HEK293 (cell line): ENCODE measurements at regions not wholly inside any gene's neighbourhood (a gene's known extent, or its start where the extent isn't known, plus 50 kb on each side); places are given as distances from the start of the nearest gene placed in this dataset.

Experiments used
- CTCF ChIA-PET: fragments of 350-600 bp; formaldehyde crosslinking; extraction: SDS; loops from one replicate; lab custom pipeline; 2021; ENCODE audit warnings: antibody characterized with exemption; lab: Yijun Ruan, JAX
- POLR2A ChIA-PET: fragments of 300-600 bp; formaldehyde crosslinking; extraction: SDS; loops from one replicate; lab custom pipeline; 2020; ENCODE audit warnings: antibody characterized with exemption, inconsistent platforms; lab: Yijun Ruan, JAX
- H3K27ac ChIP-seq: fragments of 200-500 bp; sonication (Bioruptor generic); 2 replicates; pipeline ENCODE4 v1.5.1; 2014; ENCODE audit warnings: low read depth, low read length, control low read depth, inconsistent platforms; ENCODE audit errors: extremely low read depth
- H3K36me3 ChIP-seq, 2 experiments: fragments of 200-500 bp in 1 of 2; sonication (Bioruptor generic) in 1 of 2; 1 replicate in 1 of 2; 2 replicates in 1 of 2; pipeline ENCODE4 v1.5.1; 2014 to 2017; ENCODE audit warnings: inconsistent platforms in 2 of 2, low read length in 2 of 2; ENCODE audit not compliant: control insufficient read depth in 2 of 2, insufficient read depth in 1 of 2
- H3K4me1 ChIP-seq: fragments of 200-500 bp; sonication (Bioruptor generic); 2 replicates; pipeline ENCODE4 v1.5.1; 2014; ENCODE audit warnings: mild to moderate bottlenecking, low read length, inconsistent platforms; ENCODE audit not compliant: control insufficient read depth, insufficient read depth
- H3K4me3 ChIP-seq: 2 replicates; pipeline ENCODE4 v1.5.1; 2011; ENCODE audit warnings: low read depth, mild to moderate bottlenecking, control low read depth, low read length, moderate library complexity
- H3K9me3 ChIP-seq: fragments of 200-500 bp; sonication (Bioruptor generic); 2 replicates; pipeline ENCODE4 v1.5.1; 2014; ENCODE audit warnings: low read depth, low read length, inconsistent platforms; ENCODE audit not compliant: control insufficient read depth, insufficient read depth
- GLI4 ChIP-seq: fragments of 450-650 bp; formaldehyde crosslinking; IDR thresholded peaks from 2 replicates; pipeline ENCODE4 v1.5.1; 2016; ENCODE audit warnings: missing biosample characterization, missing genetic modification characterization
- PRDM4 ChIP-seq: fragments of 450-650 bp; formaldehyde crosslinking; IDR thresholded peaks from 2 replicates; pipeline ENCODE4 v1.5.1; 2017; ENCODE audit warnings: missing biosample characterization, missing genetic modification characterization
- TRIM28 ChIP-seq: IDR thresholded peaks from 2 replicates; pipeline ENCODE4 v1.6.1; 2011; ENCODE audit warnings: low read length, control low read depth, borderline replicate concordance
- YY2 ChIP-seq: fragments of 450-650 bp; formaldehyde crosslinking; IDR thresholded peaks from 2 replicates; pipeline ENCODE4 v1.5.1; 2016; ENCODE audit warnings: missing biosample characterization, missing genetic modification characterization
- ZBTB26 ChIP-seq: fragments of 450-650 bp; formaldehyde crosslinking; optimal IDR thresholded peaks from 2 replicates; pipeline ENCODE3; 2016; ENCODE audit warnings: missing biosample characterization, mild to moderate bottlenecking, missing genetic modification characterization
- ZFP3 ChIP-seq: fragments of 450-650 bp; formaldehyde crosslinking; IDR thresholded peaks from 2 replicates; pipeline ENCODE4 v1.5.1; 2016; ENCODE audit warnings: low read depth, missing biosample characterization, missing genetic modification characterization
- ZNF114 ChIP-seq: fragments of 450-650 bp; formaldehyde crosslinking; IDR thresholded peaks from 2 replicates; pipeline ENCODE4 v1.5.0; 2017; ENCODE audit warnings: missing biosample characterization, missing genetic modification characterization
- ZNF146 ChIP-seq: fragments of 450-650 bp; formaldehyde crosslinking; IDR thresholded peaks from 2 replicates; pipeline ENCODE4 v1.5.1; 2016; ENCODE audit warnings: missing biosample characterization, missing genetic modification characterization
- ZNF16 ChIP-seq: fragments of 450-650 bp; formaldehyde crosslinking; IDR thresholded peaks from 2 replicates; pipeline ENCODE4 v1.5.1; 2016; ENCODE audit warnings: low read depth, missing biosample characterization, missing genetic modification characterization
- ZNF18 ChIP-seq: fragments of 450-650 bp; formaldehyde crosslinking; IDR thresholded peaks from 2 replicates; pipeline ENCODE4 v1.5.1; 2016; ENCODE audit warnings: missing biosample characterization, missing genetic modification characterization
- ZNF214 ChIP-seq: fragments of 450-650 bp; formaldehyde crosslinking; IDR thresholded peaks from 2 replicates; pipeline ENCODE4 v1.5.1; 2017; ENCODE audit warnings: missing biosample characterization, mild to moderate bottlenecking, missing genetic modification characterization, borderline replicate concordance
- ZNF221 ChIP-seq: fragments of 450-650 bp; formaldehyde crosslinking; IDR thresholded peaks from 2 replicates; pipeline ENCODE4 v1.5.1; 2017; ENCODE audit warnings: missing biosample characterization, missing genetic modification characterization, borderline replicate concordance
- ZNF26 ChIP-seq: fragments of 450-650 bp; formaldehyde crosslinking; IDR thresholded peaks from 2 replicates; pipeline ENCODE4 v1.5.1; 2016; ENCODE audit warnings: missing biosample characterization, missing genetic modification characterization
- ZNF266 ChIP-seq: fragments of 450-650 bp; formaldehyde crosslinking; IDR thresholded peaks from 2 replicates; pipeline ENCODE4 v1.5.1; 2016; ENCODE audit warnings: missing biosample characterization, missing genetic modification characterization, low read depth
- ZNF302 ChIP-seq: fragments of 450-650 bp; formaldehyde crosslinking; IDR thresholded peaks from 2 replicates; pipeline ENCODE4 v1.5.1; 2016; ENCODE audit warnings: missing biosample characterization, missing genetic modification characterization, low read depth
- ZNF341 ChIP-seq: fragments of 450-650 bp; formaldehyde crosslinking; IDR thresholded peaks from 2 replicates; pipeline ENCODE4; 2016; ENCODE audit warnings: low read depth, missing biosample characterization, missing genetic modification characterization
- ZNF350 ChIP-seq: fragments of 450-650 bp; formaldehyde crosslinking; IDR thresholded peaks from 2 replicates; pipeline ENCODE4 v1.5.0; 2017; ENCODE audit warnings: missing biosample characterization, mild to moderate bottlenecking, missing genetic modification characterization
- ZNF416 ChIP-seq: fragments of 450-650 bp; formaldehyde crosslinking; IDR thresholded peaks from 2 replicates; pipeline ENCODE4 v1.5.1; 2016; ENCODE audit warnings: missing biosample characterization, missing genetic modification characterization
- ZNF501 ChIP-seq: fragments of 450-650 bp; formaldehyde crosslinking; IDR thresholded peaks from 2 replicates; pipeline ENCODE4 v1.5.1; 2016; ENCODE audit warnings: missing biosample characterization, missing genetic modification characterization
- ZNF549 ChIP-seq: fragments of 450-650 bp; IDR thresholded peaks from 2 replicates; pipeline ENCODE4 v1.5.1; 2018; ENCODE audit warnings: missing biosample characterization, missing genetic modification characterization, mild to moderate bottlenecking, inconsistent platforms, moderate library complexity
- ZNF555 ChIP-seq: fragments of 450-650 bp; formaldehyde crosslinking; conservative IDR thresholded peaks from 2 replicates; pipeline ENCODE4 v1.5.1; 2017; ENCODE audit warnings: missing biosample characterization, mild to moderate bottlenecking, missing genetic modification characterization, inconsistent platforms
- ZNF600 ChIP-seq: fragments of 450-650 bp; formaldehyde crosslinking; IDR thresholded peaks from 2 replicates; pipeline ENCODE4 v1.5.1; 2016; ENCODE audit warnings: missing biosample characterization, missing genetic modification characterization
- ZNF645 ChIP-seq: fragments of 450-650 bp; formaldehyde crosslinking; IDR thresholded peaks from 2 replicates; pipeline ENCODE4; 2016; ENCODE audit warnings: missing biosample characterization, missing genetic modification characterization
- ZNF654 ChIP-seq: fragments of 450-650 bp; formaldehyde crosslinking; IDR thresholded peaks from 2 replicates; pipeline ENCODE4 v1.5.1; 2016; ENCODE audit warnings: low read depth, missing biosample characterization, missing genetic modification characterization
- ZNF707 ChIP-seq: fragments of 450-650 bp; formaldehyde crosslinking; IDR thresholded peaks from 2 replicates; pipeline ENCODE4 v1.5.1; 2016; ENCODE audit warnings: missing biosample characterization, missing genetic modification characterization
- ZNF777 ChIP-seq: fragments of 450-650 bp; formaldehyde crosslinking; IDR thresholded peaks from 2 replicates; pipeline ENCODE4 v1.5.1; 2017; ENCODE audit warnings: missing biosample characterization, missing genetic modification characterization, borderline replicate concordance
- ZNF791 ChIP-seq: fragments of 450-650 bp; formaldehyde crosslinking; IDR thresholded peaks from 2 replicates; pipeline ENCODE4 v1.5.1; 2016; ENCODE audit warnings: missing biosample characterization, missing genetic modification characterization
- ZSCAN30 ChIP-seq: fragments of 450-650 bp; IDR thresholded peaks from 2 replicates; pipeline ENCODE4 v1.5.1; 2018; ENCODE audit warnings: missing biosample characterization, mild to moderate bottlenecking, missing genetic modification characterization, moderate library complexity

DNA sequence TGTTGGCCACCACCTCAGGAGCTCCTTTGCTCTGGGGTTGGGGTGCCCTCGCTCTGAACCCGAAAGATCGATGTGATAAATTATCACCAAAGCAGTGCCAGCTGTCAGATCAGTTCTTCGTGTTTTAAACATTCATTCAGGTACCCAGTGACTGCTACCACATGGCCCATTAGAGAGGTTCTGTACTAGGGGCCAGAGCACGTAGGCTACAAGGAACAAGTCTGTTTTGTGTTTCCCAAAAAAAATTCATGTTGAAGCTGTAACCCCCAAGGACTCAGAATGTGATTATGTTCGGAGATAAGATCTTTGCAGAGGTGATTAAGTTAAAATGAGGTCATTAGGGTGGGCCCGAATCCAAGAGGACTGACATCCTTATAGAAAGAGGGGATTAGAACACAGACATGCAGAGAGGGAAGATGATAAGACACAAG is 526.9 kb downstream of the NPHP4 start (continued):
- TF ChIP-seq PRDM4 (no peak), ZNF214 (tag by site-specific recombination) (no peak), ZNF777 (tag by site-specific recombination) (no peak), ZNF416 (no peak), ZNF341 (tag by site-specific recombination) (no peak), ZFP3 (tag by site-specific recombination) (no peak), ZNF707 (tag by site-specific recombination) (no peak), TRIM28 (no peak), ZNF26 (tag by site-specific recombination) (no peak), GLI4 (no peak), ZNF350 (tag by site-specific recombination) (no peak)

GRCh38 chr1:5464366-5464765 is 527.9 kb downstream of the NPHP4 start:
- ChIA-PET CTCF (interaction anchor here (0.6 kb wide), 1 partner anchor 70 kb away, joined by 3 read pairs; no protein-coding TSS in a partner anchor), POLR2A (no interaction called here)
- no peak overlapping the region for H3K4me3 ChIP-seq
- H3K9me3 ChIP-seq: no peaks in the 10 kb centered on the region
- TF ChIP-seq ZNF555 (tag by site-specific recombination) (no peak), ZNF654 (tag by site-specific recombination) (no peak), ZNF549 (tag by site-specific recombination) (no peak), ZSCAN30 (tag by site-specific recombination) (no peak), ZBTB26 (tag by site-specific recombination) (no peak), ZNF501 (tag by site-specific recombination) (no peak), ZNF114 (tag by site-specific recombination) (no peak)
- H3K27ac ChIP-seq: no peak overlapping the region
- no peaks in the 10 kb centered on the region for H3K36me3 ChIP-seq
- H3K4me1 ChIP-seq: no peaks in the 10 kb centered on the region

- Histone ChIP-seq H3K4me3 (no peak overlapping the region), H3K27ac (no peak overlapping the region), H3K4me1 (no peaks in the 10 kb centered on the region), H3K36me3 (no peaks in the 10 kb centered on the region), H3K9me3 (no peaks in the 10 kb centered on the region)
- ChIA-PET CTCF (interaction anchor here (0.6 kb wide), 1 partner anchor 285 kb away, joined by 3 read pairs; no protein-coding TSS in a partner anchor), POLR2A (no interaction called here)
- TF ChIP-seq ZNF645 (tag by site-specific recombination) (no peak), YY2 (tag by site-specific recombination) (no peak), ZNF791 (tag by site-specific recombination) (no peak), ZNF221 (no peak), ZNF16 (tag by site-specific recombination) (no peak), ZNF18 (tag by site-specific recombination) (no peak), ZNF266 (tag by site-specific recombination) (no peak), ZNF600 (no peak), ZNF302 (tag by site-specific recombination) (no peak), ZNF146 (tag by site-specific recombination) (no peak)
Measured at GRCh38 chr1:5460974-5461373, 531.3 kb downstream of the NPHP4 start.
